DOHH2 (cell line): ENCODE measurements at regions not wholly inside any gene's neighbourhood (a gene's known extent, or its start where the extent isn't known, plus 50 kb on each side); places are given as distances from the start of the nearest gene placed in this dataset.

Experiments
- H3F3A ChIP-seq: fragments of 200-600 bp; sonication (generic), shearing (Covaris generic); 2 replicates; pipeline ENCODE4 v1.6.0; 2016; ENCODE audit warnings: antibody characterized with exemption, mild to moderate bottlenecking; ENCODE audit not compliant: control insufficient read depth, insufficient read depth
- H3K27ac ChIP-seq: fragments of 200-600 bp; sonication (generic); 2 replicates; pipeline ENCODE4 v1.5.1; 2014; ENCODE audit warnings: low read depth, mild to moderate bottlenecking, low read length, moderate library complexity
- H3K27me3 ChIP-seq: fragments of 200-600 bp; sonication (generic); 2 replicates; pipeline ENCODE4 v1.6.1; 2014; ENCODE audit warnings: mild to moderate bottlenecking, low read length, mixed read lengths; ENCODE audit not compliant: control insufficient read depth
- H3K36me3 ChIP-seq: fragments of 200-600 bp; sonication (generic); 2 replicates; pipeline ENCODE4 v1.6.1; 2014; ENCODE audit warnings: mild to moderate bottlenecking, low read length, moderate library complexity, mixed read lengths; ENCODE audit not compliant: control insufficient read depth
- H3K4me1 ChIP-seq: fragments of 200-600 bp; sonication (generic); 2 replicates; pipeline ENCODE4 v1.6.1; 2014; ENCODE audit warnings: mild to moderate bottlenecking, low read length, mixed read lengths; ENCODE audit not compliant: control insufficient read depth
- H3K4me2 ChIP-seq: fragments of 200-600 bp; sonication (generic); 2 replicates; pipeline ENCODE4 v1.6.0; 2014; ENCODE audit warnings: mild to moderate bottlenecking, low read length, moderate library complexity
- H3K4me3 ChIP-seq: fragments of 200-600 bp; sonication (generic); 2 replicates; pipeline ENCODE4 v1.5.1; 2014; ENCODE audit warnings: mild to moderate bottlenecking, low read length, mixed read lengths
- H3K79me2 ChIP-seq: fragments of 200-600 bp; sonication (generic); 2 replicates; pipeline ENCODE4 v1.6.1; 2014; ENCODE audit warnings: mild to moderate bottlenecking, low read length, mixed read lengths; ENCODE audit not compliant: control insufficient read depth
- H3K9me2 ChIP-seq: fragments of 200-600 bp; sonication (generic); replicated peaks from 2 replicates; pipeline ENCODE4 v1.6.1; 2014; ENCODE audit warnings: mild to moderate bottlenecking, low read length, mixed read lengths; ENCODE audit not compliant: control insufficient read depth
- H3K9me3 ChIP-seq: fragments of 200-600 bp; sonication (generic); 2 replicates; pipeline ENCODE4 v1.6.1; 2014; ENCODE audit warnings: antibody characterized with exemption, low read length, mixed read lengths; ENCODE audit not compliant: control insufficient read depth, insufficient read depth
- H4K20me1 ChIP-seq: fragments of 200-600 bp; sonication (generic); 2 replicates; pipeline ENCODE4 v1.6.0; 2014; ENCODE audit warnings: low read depth, mild to moderate bottlenecking, antibody characterized with exemption, low read length, moderate library complexity; ENCODE audit not compliant: control insufficient read depth, insufficient read depth
- CTCF ChIP-seq: fragments of 200-600 bp; sonication (generic); IDR thresholded peaks from one replicate; pipeline ENCODE4 v1.5.1; 2014; ENCODE audit warnings: antibody characterized with exemption, mild to moderate bottlenecking, low read depth, low read length; ENCODE audit not compliant: poor library complexity, severe bottlenecking
- EZH2phosphoT487 ChIP-seq: fragments of 200-600 bp; sonication (generic); IDR thresholded peaks from 2 replicates; pipeline ENCODE4 v1.6.1; 2017; ENCODE audit warnings: borderline replicate concordance, mild to moderate bottlenecking, antibody characterized with exemption, low read length, moderate library complexity, mixed read lengths

DNA sequence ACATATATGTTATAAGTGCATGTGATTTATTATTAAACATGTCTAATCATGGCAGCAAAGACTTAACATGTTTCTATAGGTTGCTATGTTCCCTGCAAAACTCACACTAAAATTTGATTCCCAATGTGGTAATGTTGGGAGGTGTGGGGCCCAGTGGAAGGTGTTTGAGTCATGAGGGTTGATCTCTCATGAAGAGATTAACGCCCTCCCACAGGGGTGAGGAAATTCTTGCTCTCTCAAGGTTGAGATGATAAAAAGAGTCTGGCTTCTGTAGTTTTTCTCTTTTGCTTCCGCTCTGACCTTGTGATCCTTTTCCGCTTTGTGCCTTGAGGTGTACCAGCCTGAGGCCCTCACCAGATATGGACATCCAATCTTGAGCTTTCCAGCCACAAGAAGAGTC lies 737.5 kb upstream of the SLITRK5 start:
- Histone ChIP-seq H3K27ac (no peak overlapping the region), H3F3A (no peaks in the 10 kb centered on the region), H3K9me2 (no peaks in the 10 kb centered on the region), H3K4me1 (no peaks in the 10 kb centered on the region), H4K20me1 (no peaks in the 10 kb centered on the region), H3K79me2 (no peaks in the 10 kb centered on the region), H3K27me3 (no peaks in the 10 kb centered on the region), H3K4me2 (no peak overlapping the region), H3K36me3 (no peaks in the 10 kb centered on the region), H3K4me3 (no peak overlapping the region), H3K9me3 (no peaks in the 10 kb centered on the region)
- no peak for TF ChIP-seq CTCF
- TF ChIP-seq EZH2phosphoT487 = no peak

DNA sequence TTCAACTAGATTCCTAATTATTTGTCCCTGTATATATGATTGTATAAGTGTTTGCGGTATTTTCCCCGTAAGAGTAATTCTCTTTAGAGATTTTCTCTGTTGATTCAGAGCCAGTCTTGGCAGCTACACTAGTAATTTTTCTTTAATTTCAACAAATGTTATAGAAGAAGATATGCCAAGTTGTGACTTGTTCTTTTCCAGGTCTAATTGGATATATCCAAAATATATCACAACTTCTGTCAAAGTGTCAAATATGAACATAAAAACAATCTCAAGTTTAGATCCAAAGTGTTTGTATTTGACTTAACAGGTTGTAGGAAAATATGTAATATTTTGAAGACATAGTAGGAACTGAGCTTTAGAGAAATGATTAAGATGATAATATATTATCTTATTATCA lies 733.9 kb upstream of the SLITRK5 start:
- H4K20me1 ChIP-seq = no peaks in the 10 kb centered on the region
- H3K4me2 ChIP-seq = no peak overlapping the region
- H3K27me3 ChIP-seq = no peaks in the 10 kb centered on the region
- no peak overlapping the region for H3K4me3 ChIP-seq
- H3K9me2 ChIP-seq = no peaks in the 10 kb centered on the region
- TF ChIP-seq CTCF (no peak), EZH2phosphoT487 (no peak)
- no peaks in the 10 kb centered on the region for H3F3A ChIP-seq
- no peak overlapping the region for H3K27ac ChIP-seq
- no peaks in the 10 kb centered on the region for H3K9me3 ChIP-seq
- no peaks in the 10 kb centered on the region for H3K36me3 ChIP-seq
- no peaks in the 10 kb centered on the region for H3K79me2 ChIP-seq
- no peaks in the 10 kb centered on the region for H3K4me1 ChIP-seq

DNA sequence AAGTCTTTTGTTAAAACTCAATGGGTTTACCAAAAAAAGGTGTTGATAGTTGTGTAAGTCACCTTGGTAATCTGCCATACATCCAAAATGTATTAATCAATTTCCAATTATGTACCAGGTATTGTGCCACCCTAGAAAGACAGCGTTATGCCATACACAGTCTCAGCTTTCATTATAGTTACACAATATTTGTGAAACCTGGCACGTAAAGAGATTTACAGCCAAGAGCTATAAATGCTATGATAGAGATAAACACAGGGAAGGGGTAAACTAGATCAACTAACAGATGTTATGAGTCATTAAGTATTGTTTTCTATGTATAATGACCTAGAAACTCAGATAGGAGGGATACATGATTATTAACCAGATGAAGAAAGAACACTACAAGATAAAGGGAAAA lies 725.6 kb upstream of the SLITRK5 start:
- Histone ChIP-seq H3K4me2 (no peak overlapping the region), H4K20me1 (no peaks in the 10 kb centered on the region)

More for the DNA sequence above, 725.6 kb upstream of the SLITRK5 start:
- no peaks in the 10 kb centered on the region for H3K9me3 ChIP-seq
- TF ChIP-seq EZH2phosphoT487 = no peak
- TF ChIP-seq CTCF = no peak
- H3K4me1 ChIP-seq = no peaks in the 10 kb centered on the region
- H3K27me3 ChIP-seq = no peaks in the 10 kb centered on the region
- H3K79me2 ChIP-seq = no peaks in the 10 kb centered on the region
- no peak overlapping the region for H3K27ac ChIP-seq
- no peaks in the 10 kb centered on the region for H3K9me2 ChIP-seq
- H3K36me3 ChIP-seq = no peaks in the 10 kb centered on the region
- H3F3A ChIP-seq = no peaks in the 10 kb centered on the region
- H3K4me3 ChIP-seq = no peak overlapping the region
